HFF-Myc (cell line): ENCODE measurements at regions not wholly inside any gene's neighbourhood (a gene's known extent, or its start where the extent isn't known, plus 50 kb on each side); places are given as distances from the start of the nearest gene placed in this dataset.

Experiments
- DNase-seq: peaks from one replicate; pipeline ENCODE4 v3.0.0-alpha.2; 2011; ENCODE audit warnings: low read depth; ENCODE audit errors: extremely low read depth
- H3K4me3 ChIP-seq: replicated peaks from 2 replicates; pipeline ENCODE4 v1.5.1; 2011; ENCODE audit warnings: low read depth, mild to moderate bottlenecking, control low read depth, low read length
- TF ChIP-seq, protein P1 (sequence below): IDR thresholded peaks from 2 replicates; pipeline ENCODE4 v1.5.1; 2012; ENCODE audit warnings: mild to moderate bottlenecking, low read depth, low read length, control low read depth; ENCODE audit errors: missing control alignments

- H3K4me3 ChIP-seq = no peak overlapping the region
- TF ChIP-seq, protein P1, sequence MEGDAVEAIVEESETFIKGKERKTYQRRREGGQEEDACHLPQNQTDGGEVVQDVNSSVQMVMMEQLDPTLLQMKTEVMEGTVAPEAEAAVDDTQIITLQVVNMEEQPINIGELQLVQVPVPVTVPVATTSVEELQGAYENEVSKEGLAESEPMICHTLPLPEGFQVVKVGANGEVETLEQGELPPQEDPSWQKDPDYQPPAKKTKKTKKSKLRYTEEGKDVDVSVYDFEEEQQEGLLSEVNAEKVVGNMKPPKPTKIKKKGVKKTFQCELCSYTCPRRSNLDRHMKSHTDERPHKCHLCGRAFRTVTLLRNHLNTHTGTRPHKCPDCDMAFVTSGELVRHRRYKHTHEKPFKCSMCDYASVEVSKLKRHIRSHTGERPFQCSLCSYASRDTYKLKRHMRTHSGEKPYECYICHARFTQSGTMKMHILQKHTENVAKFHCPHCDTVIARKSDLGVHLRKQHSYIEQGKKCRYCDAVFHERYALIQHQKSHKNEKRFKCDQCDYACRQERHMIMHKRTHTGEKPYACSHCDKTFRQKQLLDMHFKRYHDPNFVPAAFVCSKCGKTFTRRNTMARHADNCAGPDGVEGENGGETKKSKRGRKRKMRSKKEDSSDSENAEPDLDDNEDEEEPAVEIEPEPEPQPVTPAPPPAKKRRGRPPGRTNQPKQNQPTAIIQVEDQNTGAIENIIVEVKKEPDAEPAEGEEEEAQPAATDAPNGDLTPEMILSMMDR = no peak
Measured at GRCh38 chr4:72969976-72970375, 99.5 kb downstream of the COX18 start.

DNA sequence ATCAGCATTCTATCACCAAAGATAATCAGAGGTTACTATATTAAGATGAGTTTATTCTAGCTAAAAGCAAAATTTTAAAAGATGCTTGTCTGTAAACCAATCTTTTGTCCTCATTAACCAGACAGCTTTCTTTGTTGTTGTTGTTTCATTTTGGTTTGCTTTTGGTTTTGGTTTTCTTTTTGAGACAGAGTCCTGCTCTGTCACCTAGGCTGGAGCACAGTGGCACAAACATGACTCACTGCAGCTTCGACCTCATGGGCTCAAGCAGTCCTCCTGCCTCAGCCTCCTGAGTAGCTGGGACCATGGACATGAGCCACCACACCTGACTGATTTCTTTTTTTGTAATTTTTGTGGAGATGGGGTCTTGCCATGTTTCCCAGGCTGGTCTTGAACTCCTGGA lies 102.9 kb downstream of the COX18 start:
- DNase-seq = no peak
- H3K4me3 ChIP-seq = no peak overlapping the region
- TF ChIP-seq, protein P1 = no peak

More at GRCh38 chr4:72969976-72970375, 99.5 kb downstream of the COX18 start:
- no peak for DNase-seq

- no peak overlapping the region for H3K4me3 ChIP-seq
- TF ChIP-seq, protein P1 = no peak
- DNase-seq = no peak
Measured at GRCh38 chr4:72959411-72959810, 110.1 kb downstream of the COX18 start.

GRCh38 chr4:72954811-72955210 lies 114.7 kb downstream of the COX18 start:
- TF ChIP-seq, protein P1 = no peak
- DNase-seq = no peak

GRCh38 chr4:72953571-72953970 lies 115.9 kb downstream of the COX18 start:
- H3K4me3 ChIP-seq = no peak overlapping the region
- TF ChIP-seq, protein P1 = no peak

More at GRCh38 chr4:72954811-72955210, 114.7 kb downstream of the COX18 start:
- no peak overlapping the region for H3K4me3 ChIP-seq

DNA sequence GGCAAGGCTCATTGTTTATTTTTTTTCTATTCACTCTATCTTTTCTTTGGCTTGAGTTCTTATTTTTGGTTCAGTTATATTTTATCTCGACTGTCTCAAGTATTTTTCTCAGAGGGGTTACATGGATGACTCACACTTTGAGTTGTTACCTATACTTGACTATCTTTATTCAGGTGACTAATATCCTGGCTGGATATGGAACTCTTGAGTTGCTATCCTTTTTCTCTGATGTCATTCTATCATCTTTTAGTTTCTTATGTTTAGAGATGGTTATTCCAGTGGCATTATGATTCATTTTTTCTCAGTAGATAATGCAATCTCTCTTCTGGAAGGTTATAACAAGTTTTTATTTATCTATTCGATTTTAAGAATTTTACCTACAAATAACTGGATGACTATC lies 117.9 kb downstream of the COX18 start:
- H3K4me3 ChIP-seq = no peak overlapping the region
- TF ChIP-seq, protein P1 = no peak
- no peak for DNase-seq

More at GRCh38 chr4:72953571-72953970, 115.9 kb downstream of the COX18 start:
- no peak for DNase-seq

- no peak overlapping the region for H3K4me3 ChIP-seq
- TF ChIP-seq, protein P1 = no peak
- DNase-seq = no peak
Measured at GRCh38 chr4:72951147-72951546, 118.4 kb downstream of the COX18 start.
